OCI-LY7 (cell line): ENCODE measurements at regions not wholly inside any gene's neighbourhood (a gene's known extent, or its start where the extent isn't known, plus 50 kb on each side); places are given as distances from the start of the nearest gene placed in this dataset.

Experiments
- BruUV-seq: library from RNA; stranded (reverse); fragments of 400-500 nt; replicated peaks from 2 replicates; lab custom pipeline; 2021; lab: Mats Ljungman, UMichigan
- CTCF ChIA-PET: fragments of 300-600 bp; sonication (Branson Sonifier 250); formaldehyde crosslinking; loops from one replicate; lab custom pipeline; 2022; ENCODE audit warnings: antibody characterized with exemption; ENCODE audit not compliant: unreplicated experiment; lab: Charles Lee
- POLR2A ChIA-PET: fragments of 300-600 bp; sonication (Branson Sonifier 250); formaldehyde crosslinking; loops from one replicate; lab custom pipeline; 2022; ENCODE audit warnings: antibody characterized with exemption; lab: Charles Lee
- DNase-seq: peaks from one replicate; pipeline ENCODE4 v3.0.0-alpha.2; 2015; ENCODE audit warnings: low spot score
- H2AFZ ChIP-seq: fragments of 200-600 bp; sonication (generic), shearing (Covaris generic); 2 replicates; pipeline ENCODE4 v1.6.1; 2014; ENCODE audit warnings: mild to moderate bottlenecking, antibody characterized with exemption, low read length, moderate library complexity
- H3K27ac ChIP-seq: fragments of 200-600 bp; sonication (generic); 2 replicates; pipeline ENCODE4 v1.5.1; 2014; ENCODE audit warnings: mixed run types, low read depth, mild to moderate bottlenecking, moderate library complexity, low read length, inconsistent platforms; ENCODE audit not compliant: poor library complexity, severe bottlenecking
- H3K36me3 ChIP-seq: fragments of 200-600 bp; sonication (generic); 2 replicates; pipeline ENCODE4 v1.6.1; 2014; ENCODE audit warnings: mild to moderate bottlenecking, antibody characterized with exemption, low read length, moderate library complexity, mixed read lengths; ENCODE audit not compliant: insufficient read depth
- H3K4me1 ChIP-seq: fragments of 200-600 bp; sonication (generic); 2 replicates; pipeline ENCODE4 v1.5.1; 2014; ENCODE audit warnings: mild to moderate bottlenecking, low read length; ENCODE audit not compliant: insufficient read depth, poor library complexity, severe bottlenecking
- H3K4me2 ChIP-seq: fragments of 200-600 bp; sonication (generic); 2 replicates; pipeline ENCODE4 v1.6.1; 2014; ENCODE audit warnings: mild to moderate bottlenecking, low read length
- H3K4me3 ChIP-seq: fragments of 200-600 bp; sonication (generic); 2 replicates; pipeline ENCODE4 v1.5.1; 2014; ENCODE audit warnings: mild to moderate bottlenecking, low read depth, low read length; ENCODE audit not compliant: poor library complexity, severe bottlenecking
- H3K79me2 ChIP-seq: fragments of 200-600 bp; sonication (generic); 2 replicates; pipeline ENCODE4 v1.6.1; 2016; ENCODE audit warnings: low read depth, mild to moderate bottlenecking, low read length, moderate library complexity, mixed read lengths; ENCODE audit not compliant: insufficient read depth
- H3K9me2 ChIP-seq: fragments of 200-600 bp; sonication (generic); 2 replicates; pipeline ENCODE4 v1.6.1; 2016; ENCODE audit warnings: mild to moderate bottlenecking, low read length, mixed read lengths; ENCODE audit not compliant: insufficient read depth
- H3K9me3 ChIP-seq: fragments of 200-600 bp; sonication (generic); 2 replicates; pipeline ENCODE4 v1.6.1; 2014; ENCODE audit warnings: mild to moderate bottlenecking, mixed run types, low read length, mixed read lengths
- H4K20me1 ChIP-seq: fragments of 200-600 bp; sonication (generic); 2 replicates; pipeline ENCODE4 v1.6.1; 2014; ENCODE audit warnings: mild to moderate bottlenecking, antibody characterized with exemption, low read length, moderate library complexity, mixed read lengths; ENCODE audit not compliant: insufficient read depth
- EZH2phosphoT487 ChIP-seq: fragments of 200-600 bp; sonication (generic); IDR thresholded peaks from 2 replicates; pipeline ENCODE4 v1.6.1; 2018; ENCODE audit warnings: low read depth, borderline replicate concordance, mild to moderate bottlenecking, mixed run types, antibody characterized with exemption, low read length, moderate library complexity, mixed read lengths
- intact Hi-C: fragments of 100-400 bp; cut with micrococcal nuclease; formaldehyde crosslinking; loops from one replicate; pipeline ENCODE4 v1.10.0; 2022; ENCODE audit not compliant: unreplicated experiment
- TF ChIP-seq, protein P1 (sequence below): fragments of 200-600 bp; sonication (generic); conservative IDR thresholded peaks from 2 replicates; pipeline ENCODE4 v1.5.1; 2014; ENCODE audit warnings: mild to moderate bottlenecking, antibody characterized with exemption, low read length, moderate library complexity, mixed read lengths

DNA sequence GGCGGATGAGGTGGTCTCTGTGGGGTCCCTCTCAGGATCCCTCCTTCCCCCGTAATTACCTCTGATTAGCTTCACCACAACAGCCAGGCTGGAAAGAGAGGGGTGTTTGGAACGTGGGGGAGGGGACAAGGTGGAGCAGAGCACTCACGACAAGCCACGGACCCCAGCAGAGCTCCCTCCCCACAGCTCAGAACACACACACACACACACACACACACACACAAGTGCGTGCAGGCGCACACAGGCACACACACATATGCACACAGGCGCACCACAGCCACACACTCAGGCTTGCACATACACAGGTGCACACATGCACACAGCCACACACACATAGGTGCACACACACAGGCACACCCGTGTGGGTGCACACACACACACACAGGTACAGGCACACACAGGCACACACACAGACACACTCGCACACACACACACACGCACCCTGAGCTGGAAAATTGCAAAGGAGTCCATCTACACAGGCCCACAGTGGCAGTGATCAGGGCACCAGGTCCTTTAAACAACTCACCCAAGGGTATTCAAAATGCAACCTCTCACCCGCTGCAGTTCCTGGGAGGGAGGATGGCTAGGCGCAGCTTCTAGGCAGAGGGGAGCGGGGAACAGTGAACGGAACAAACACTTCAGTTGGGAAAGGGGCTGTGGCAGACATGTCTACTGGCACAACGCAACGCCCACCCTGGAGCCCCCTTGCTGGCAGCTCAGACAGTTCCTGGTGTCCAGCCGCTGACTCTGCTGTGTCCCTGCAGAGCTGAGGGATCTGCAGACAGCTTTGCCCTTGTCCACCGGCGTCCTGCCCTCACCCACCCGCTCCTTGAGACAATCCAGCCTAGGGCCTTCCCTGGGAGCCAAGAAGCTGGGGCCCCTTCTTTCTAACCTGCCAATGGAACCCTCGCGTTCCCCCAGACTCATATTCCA, 59.9 kb upstream of the DLX4 start:
- Histone ChIP-seq H3K4me2 (no peak overlapping the region), H4K20me1 (no peaks in the 10 kb centered on the region), H3K4me1 (no peaks in the 10 kb centered on the region), H3K27ac (no peak overlapping the region), H3K9me2 (no peaks in the 10 kb centered on the region), H3K4me3 (no peak overlapping the region), H3K79me2 (no peaks in the 10 kb centered on the region), H3K36me3 (no peaks in the 10 kb centered on the region), H2AFZ (no peak overlapping the region), H3K9me3 (no peaks in the 10 kb centered on the region)
- ChIA-PET CTCF (no interaction called here), POLR2A (no interaction called here)
- intact Hi-C loops: no loop called here
- TF ChIP-seq EZH2phosphoT487: no peak
- TF ChIP-seq, protein P1, sequence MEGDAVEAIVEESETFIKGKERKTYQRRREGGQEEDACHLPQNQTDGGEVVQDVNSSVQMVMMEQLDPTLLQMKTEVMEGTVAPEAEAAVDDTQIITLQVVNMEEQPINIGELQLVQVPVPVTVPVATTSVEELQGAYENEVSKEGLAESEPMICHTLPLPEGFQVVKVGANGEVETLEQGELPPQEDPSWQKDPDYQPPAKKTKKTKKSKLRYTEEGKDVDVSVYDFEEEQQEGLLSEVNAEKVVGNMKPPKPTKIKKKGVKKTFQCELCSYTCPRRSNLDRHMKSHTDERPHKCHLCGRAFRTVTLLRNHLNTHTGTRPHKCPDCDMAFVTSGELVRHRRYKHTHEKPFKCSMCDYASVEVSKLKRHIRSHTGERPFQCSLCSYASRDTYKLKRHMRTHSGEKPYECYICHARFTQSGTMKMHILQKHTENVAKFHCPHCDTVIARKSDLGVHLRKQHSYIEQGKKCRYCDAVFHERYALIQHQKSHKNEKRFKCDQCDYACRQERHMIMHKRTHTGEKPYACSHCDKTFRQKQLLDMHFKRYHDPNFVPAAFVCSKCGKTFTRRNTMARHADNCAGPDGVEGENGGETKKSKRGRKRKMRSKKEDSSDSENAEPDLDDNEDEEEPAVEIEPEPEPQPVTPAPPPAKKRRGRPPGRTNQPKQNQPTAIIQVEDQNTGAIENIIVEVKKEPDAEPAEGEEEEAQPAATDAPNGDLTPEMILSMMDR: no peak
- DNase-seq: no peak
- BruUV-seq: no TSS peak

DNA sequence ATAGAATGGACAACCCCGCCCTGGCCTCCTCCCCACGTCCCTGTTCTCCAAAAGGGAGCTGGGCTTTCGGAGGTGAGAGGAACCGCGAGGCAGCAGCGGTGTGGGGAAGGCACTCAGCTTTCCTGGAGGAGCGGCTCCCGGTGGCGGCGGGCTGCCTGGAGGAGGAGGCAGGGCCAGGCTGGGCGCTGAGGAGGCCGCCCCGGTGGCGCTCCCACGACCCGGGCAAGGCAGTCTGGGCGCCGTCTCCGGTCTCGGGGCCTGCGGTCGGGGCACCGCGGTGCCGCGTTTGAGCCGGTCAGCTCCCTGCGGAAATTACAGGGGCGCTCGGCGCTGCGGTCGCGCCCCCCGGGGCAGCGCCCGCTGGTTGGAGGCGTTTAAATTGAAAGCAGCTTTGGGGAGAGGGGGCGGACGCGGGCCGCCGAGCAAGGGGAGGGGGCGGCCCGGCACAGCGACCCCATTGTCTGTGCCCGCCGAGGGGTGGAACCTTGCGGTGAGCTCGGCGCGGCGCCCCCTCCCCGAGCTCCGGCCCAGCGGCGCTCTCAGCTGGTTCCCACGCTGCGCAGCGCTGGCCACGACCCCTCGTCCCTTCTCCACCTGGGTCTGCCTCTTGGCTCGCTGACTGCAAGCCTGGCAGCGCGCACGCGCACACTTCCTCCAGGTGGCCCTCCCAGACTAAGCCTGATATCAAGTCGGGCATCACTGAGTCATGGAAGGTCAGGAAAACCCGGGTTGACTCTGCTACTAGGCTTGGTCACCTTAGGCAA, 58.7 kb upstream of the DLX4 start:
- no peak for TF ChIP-seq EZH2phosphoT487
- TF ChIP-seq, protein P1: no peak
- H3K9me2 ChIP-seq: no peaks in the 10 kb centered on the region
- CTCF ChIA-PET: no interaction called here
- no TSS peak for BruUV-seq
- no peak overlapping the region for H3K4me3 ChIP-seq
- no peak overlapping the region for H2AFZ ChIP-seq
- POLR2A ChIA-PET: interaction anchor here (0.6 kb wide), 1 partner anchor 159 kb away, joined by 4 read pairs; no protein-coding TSS in a partner anchor
- intact Hi-C loops: no loop called here
- no peaks in the 10 kb centered on the region for H4K20me1 ChIP-seq
- H3K4me1 ChIP-seq: no peaks in the 10 kb centered on the region
- no peaks in the 10 kb centered on the region for H3K9me3 ChIP-seq
- no peak overlapping the region for H3K4me2 ChIP-seq
- H3K36me3 ChIP-seq: no peaks in the 10 kb centered on the region
- H3K27ac ChIP-seq: no peak overlapping the region
- no peaks in the 10 kb centered on the region for H3K79me2 ChIP-seq
- DNase-seq: no peak
